Lung (tissue), 11 donors: ENCODE measurements at regions not wholly inside any gene's neighbourhood (a gene's known extent, or its start where the extent isn't known, plus 50 kb on each side); places are given as distances from the start of the nearest gene placed in this dataset.

Experiments used
- ATAC-seq: fragments of 200-7000 bp; cut with Tn5 transposase; one replicate; pipeline ENCODE4 v1.9.1; 2020; ENCODE audit warnings: moderate number of reproducible peaks; ENCODE audit not compliant: insufficient read depth, low FRiP score
- DNase-seq, 3 donors: peaks; one replicate each; pipeline ENCODE4 v3.0.0-alpha.2; 2013 to 2017
- H3K27ac ChIP-seq, 2 donors: one replicate each; pipeline ENCODE4 v1.5.1; 2013; ENCODE audit warnings: mild to moderate bottlenecking in 2 of 2, moderate library complexity in 2 of 2, control low read depth in 1 of 2, inconsistent platforms in 1 of 2, low read depth in 1 of 2, low read length in 1 of 2
- H3K27me3 ChIP-seq, 3 donors: one replicate each; pipeline ENCODE4 v1.5.1; 2013; ENCODE audit warnings: low read length in 2 of 3; ENCODE audit not compliant: control insufficient read depth in 3 of 3, insufficient read depth in 3 of 3
- H3K36me3 ChIP-seq, 4 donors: one replicate each; pipeline ENCODE4 v1.5.1; 2013; ENCODE audit warnings: low read length in 4 of 4, mild to moderate bottlenecking in 1 of 4, moderate library complexity in 1 of 4; ENCODE audit not compliant: control insufficient read depth in 4 of 4, insufficient read depth in 4 of 4
- H3K4me1 ChIP-seq, 5 donors: one replicate each; pipeline ENCODE4 v1.5.1; 2013; ENCODE audit warnings: low read length in 5 of 5, mild to moderate bottlenecking in 2 of 5, moderate library complexity in 1 of 5; ENCODE audit not compliant: control insufficient read depth in 5 of 5, insufficient read depth in 5 of 5
- H3K4me3 ChIP-seq: one replicate; pipeline ENCODE4 v1.5.1; 2013; ENCODE audit warnings: mild to moderate bottlenecking, control low read depth, moderate library complexity
- H3K9ac ChIP-seq, 2 donors: one replicate each; pipeline ENCODE4 v1.5.1; 2013; ENCODE audit warnings: low read length in 2 of 2, control low read depth in 1 of 2; ENCODE audit not compliant: insufficient read depth in 1 of 2
- H3K9me3 ChIP-seq, 4 donors: one replicate each; pipeline ENCODE4 v1.5.1; 2013; ENCODE audit warnings: low read length in 3 of 4, mild to moderate bottlenecking in 1 of 4, moderate library complexity in 1 of 4; ENCODE audit not compliant: control insufficient read depth in 4 of 4, insufficient read depth in 3 of 4
- WGBS, 2 donors: extraction: QIAGEN DNeasy Blood & Tissue Kit; methylation state at CpG; one replicate each; pipeline ENCODE4 v1.1.7; 2013; 5-methylcytosine and 5-hydroxymethylcytosine counted together
- TF ChIP-seq, protein P1 (sequence below): IDR thresholded peaks from 2 replicates; pipeline ENCODE4 v1.5.1; 2012; ENCODE audit warnings: mild to moderate bottlenecking; ENCODE audit errors: control extremely low read depth, extremely low read depth
- donor health status: control.
- donor health status: control.
- donor health status: Bipolar disorder and iron deficiency.
- donor health status: healthy.
- donor health status: DM: yes; HTN: yes; CAD: no.

DNA sequence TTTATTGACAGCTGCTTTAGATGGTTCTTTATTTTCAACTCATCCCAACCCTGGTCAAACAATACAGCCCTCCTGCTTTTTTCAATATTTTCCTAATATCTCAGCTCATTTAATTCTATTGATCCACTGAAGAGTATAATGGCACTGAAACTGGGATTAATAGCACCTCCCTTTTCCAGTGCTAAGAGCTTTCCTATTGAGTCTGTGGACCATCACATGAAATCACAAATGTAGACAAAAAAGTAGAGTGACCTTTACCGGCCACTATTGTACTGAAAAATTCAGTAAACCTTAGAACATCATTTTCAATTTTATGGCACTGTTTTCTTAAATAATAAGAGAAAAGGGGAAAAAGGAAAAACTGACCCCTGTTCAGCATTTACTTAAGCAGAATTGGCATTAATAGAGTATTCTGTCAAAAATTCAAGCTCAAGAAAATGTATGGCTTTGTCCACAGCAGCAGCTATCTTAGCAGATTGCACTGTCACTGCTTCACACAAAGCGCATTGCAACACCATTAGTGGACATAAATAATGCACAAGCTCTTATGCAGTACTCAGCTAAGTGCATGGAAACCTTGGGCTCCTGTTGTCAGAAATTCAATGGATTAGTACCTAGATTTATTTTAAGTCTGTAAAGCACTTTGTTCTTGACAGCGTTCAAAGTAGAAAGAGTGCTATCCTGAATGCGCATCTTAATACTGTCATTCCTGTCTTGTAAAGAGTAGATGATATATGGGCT lies 851.0 kb upstream of the KLHL1 start:
- 86 to 96% methylated on average over 4 of the region's 4 CpGs for WGBS, 2 donors
- Histone ChIP-seq H3K9ac (no peak overlapping the region), H3K27me3 (no peaks in the 10 kb centered on the region), H3K9me3 (no peaks in the 10 kb centered on the region), H3K4me3 (no peak overlapping the region), H3K27ac (no peak overlapping the region), H3K4me1 (peaks cover 0 to 6% (median 0%) of the 10 kb centered on the region in 5 donors), H3K36me3 (no peaks in the 10 kb centered on the region)
- TF ChIP-seq, protein P1, sequence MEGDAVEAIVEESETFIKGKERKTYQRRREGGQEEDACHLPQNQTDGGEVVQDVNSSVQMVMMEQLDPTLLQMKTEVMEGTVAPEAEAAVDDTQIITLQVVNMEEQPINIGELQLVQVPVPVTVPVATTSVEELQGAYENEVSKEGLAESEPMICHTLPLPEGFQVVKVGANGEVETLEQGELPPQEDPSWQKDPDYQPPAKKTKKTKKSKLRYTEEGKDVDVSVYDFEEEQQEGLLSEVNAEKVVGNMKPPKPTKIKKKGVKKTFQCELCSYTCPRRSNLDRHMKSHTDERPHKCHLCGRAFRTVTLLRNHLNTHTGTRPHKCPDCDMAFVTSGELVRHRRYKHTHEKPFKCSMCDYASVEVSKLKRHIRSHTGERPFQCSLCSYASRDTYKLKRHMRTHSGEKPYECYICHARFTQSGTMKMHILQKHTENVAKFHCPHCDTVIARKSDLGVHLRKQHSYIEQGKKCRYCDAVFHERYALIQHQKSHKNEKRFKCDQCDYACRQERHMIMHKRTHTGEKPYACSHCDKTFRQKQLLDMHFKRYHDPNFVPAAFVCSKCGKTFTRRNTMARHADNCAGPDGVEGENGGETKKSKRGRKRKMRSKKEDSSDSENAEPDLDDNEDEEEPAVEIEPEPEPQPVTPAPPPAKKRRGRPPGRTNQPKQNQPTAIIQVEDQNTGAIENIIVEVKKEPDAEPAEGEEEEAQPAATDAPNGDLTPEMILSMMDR: no peak
- DNase-seq (peak in 1 of 3 donors; percentile 16), ATAC-seq (no peak)

DNA sequence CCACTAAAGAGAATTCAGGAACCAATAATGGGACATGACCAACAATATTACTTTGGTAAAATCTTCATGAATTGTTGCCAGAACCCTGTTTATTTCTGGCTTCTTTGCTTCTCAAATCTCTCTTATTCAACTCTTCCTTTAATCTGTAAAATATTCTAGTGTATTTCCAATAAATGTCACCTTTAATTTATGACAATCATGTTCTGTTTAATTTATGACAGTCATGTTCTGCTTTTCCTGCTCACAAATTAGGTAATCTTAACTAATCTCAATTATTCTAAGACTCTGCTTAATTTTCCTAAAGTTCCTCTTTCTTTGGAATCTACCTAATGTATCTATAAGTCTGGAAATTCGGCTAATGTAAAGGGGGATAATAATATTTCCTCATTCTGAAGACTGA lies 847.6 kb upstream of the KLHL1 start:
- Histone ChIP-seq H3K9ac (no peak overlapping the region), H3K9me3 (no peaks in the 10 kb centered on the region), H3K4me1 (no peaks in the 10 kb centered on the region), H3K27ac (no peak overlapping the region), H3K4me3 (no peak overlapping the region), H3K36me3 (no peaks in the 10 kb centered on the region), H3K27me3 (no peaks in the 10 kb centered on the region)
- TF ChIP-seq, protein P1: no peak
- no peak for ATAC-seq
- no peak for DNase-seq
- WGBS, 2 donors: 67 to 79% methylated on average over 1 of the region's 1 CpG

DNA sequence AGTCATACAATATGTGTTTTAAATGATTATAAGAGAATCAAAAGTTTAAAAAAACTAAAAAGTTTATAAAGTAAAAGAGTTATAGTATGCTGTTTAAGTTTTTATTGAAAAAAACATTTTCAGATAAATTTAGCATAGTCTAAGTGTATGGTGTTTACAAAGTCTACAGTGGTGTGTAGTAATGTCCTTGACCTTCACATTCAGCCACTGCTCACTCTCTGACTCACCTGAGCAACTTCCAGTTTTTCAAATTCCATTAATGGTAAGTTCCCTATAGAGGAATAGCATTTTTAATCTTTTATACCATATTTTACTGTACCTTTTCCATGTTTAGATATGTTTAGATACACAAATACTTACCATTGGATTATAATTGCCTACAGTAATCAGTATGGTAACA lies 842.4 kb upstream of the KLHL1 start:
- no peaks in the 10 kb centered on the region for H3K36me3 ChIP-seq
- H3K4me1 ChIP-seq: peaks cover 0 to 2% (median 0%) of the 10 kb centered on the region in 5 donors
- H3K4me3 ChIP-seq: no peak overlapping the region
- H3K27me3 ChIP-seq: no peaks in the 10 kb centered on the region
- H3K27ac ChIP-seq: no peak overlapping the region
- TF ChIP-seq, protein P1: no peak
- H3K9me3 ChIP-seq: no peaks in the 10 kb centered on the region
- H3K9ac ChIP-seq: no peak overlapping the region
- DNase-seq (no peak), ATAC-seq (no peak)

DNA sequence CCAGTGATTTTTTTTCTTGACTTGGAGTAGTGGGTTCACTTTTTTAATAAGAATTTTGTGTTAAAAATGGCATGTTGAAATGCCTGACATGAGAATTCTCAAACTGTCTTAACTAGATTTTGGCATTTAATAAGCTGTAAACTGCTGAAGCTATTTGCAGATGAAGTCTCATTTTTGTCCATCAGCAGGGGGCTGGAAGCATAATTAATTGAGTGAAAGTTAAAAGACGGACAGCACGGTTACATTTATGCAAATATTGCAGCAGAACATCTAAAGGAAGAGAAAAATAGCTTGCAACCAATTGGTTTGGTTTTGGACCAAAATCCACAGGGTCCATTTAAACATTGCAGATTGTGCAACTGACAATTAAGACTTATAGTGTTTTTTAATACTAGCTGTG lies 837.3 kb upstream of the KLHL1 start:
- ATAC-seq (no peak), DNase-seq (peak in 2 of 3 donors; percentile 23 to 62)
- H3K9ac ChIP-seq: no peak overlapping the region
- H3K36me3 ChIP-seq: no peaks in the 10 kb centered on the region
- no peak overlapping the region for H3K4me3 ChIP-seq
- TF ChIP-seq, protein P1: no peak
- H3K4me1 ChIP-seq: peaks cover 0 to 6% (median 0%) of the 10 kb centered on the region in 5 donors
- no peaks in the 10 kb centered on the region for H3K27me3 ChIP-seq
- H3K27ac ChIP-seq: no peak overlapping the region
- no peaks in the 10 kb centered on the region for H3K9me3 ChIP-seq
- WGBS, 2 donors: 80 to 91% methylated on average over 2 of the region's 2 CpGs
